Neutrophil (primary cell): ENCODE measurements at regions not wholly inside any gene's neighbourhood (a gene's known extent, or its start where the extent isn't known, plus 50 kb on each side); places are given as distances from the start of the nearest gene placed in this dataset.

Experiments used
- H3K27ac ChIP-seq: fragments of 200-600 bp; sonication (generic); 2 replicates; pipeline ENCODE4 v1.5.1; 2016; ENCODE audit warnings: mild to moderate bottlenecking, moderate library complexity
- H3K27me3 ChIP-seq: fragments of 200-600 bp; sonication (generic); 2 replicates; pipeline ENCODE4 v1.6.0; 2016; ENCODE audit warnings: mild to moderate bottlenecking
- H3K36me3 ChIP-seq: fragments of 200-600 bp; sonication (generic); 2 replicates; pipeline ENCODE4 v1.5.1; 2017
- H3K4me1 ChIP-seq, 2 experiments: fragments of 200-600 bp in 1 of 2; sonication (generic) in 1 of 2; 1 replicate in 1 of 2; 2 replicates in 1 of 2; pipeline versions ENCODE4 v1.5.1 to v1.6.1; 2013 to 2016; ENCODE audit warnings: low read depth in 1 of 2, low read length in 1 of 2, mild to moderate bottlenecking in 1 of 2, moderate library complexity in 1 of 2; ENCODE audit not compliant: control insufficient read depth in 1 of 2, insufficient read depth in 1 of 2
- H3K4me3 ChIP-seq, 2 experiments: fragments of 200-600 bp in 1 of 2; sonication (generic) in 1 of 2; 1 replicate in 1 of 2; 2 replicates in 1 of 2; pipeline ENCODE4 v1.5.1; 2013 to 2016; ENCODE audit warnings: low read depth in 1 of 2, low read length in 1 of 2, mild to moderate bottlenecking in 1 of 2, moderate library complexity in 1 of 2
- H3K9me3 ChIP-seq: fragments of 200-600 bp; sonication (generic); 2 replicates; pipeline ENCODE4 v1.5.1; 2016
- TF ChIP-seq, protein P1 (sequence below): fragments of 200-600 bp; sonication (generic); IDR thresholded peaks from 2 replicates; pipeline ENCODE4 v1.5.1; 2016; ENCODE audit warnings: antibody characterized with exemption

DNA sequence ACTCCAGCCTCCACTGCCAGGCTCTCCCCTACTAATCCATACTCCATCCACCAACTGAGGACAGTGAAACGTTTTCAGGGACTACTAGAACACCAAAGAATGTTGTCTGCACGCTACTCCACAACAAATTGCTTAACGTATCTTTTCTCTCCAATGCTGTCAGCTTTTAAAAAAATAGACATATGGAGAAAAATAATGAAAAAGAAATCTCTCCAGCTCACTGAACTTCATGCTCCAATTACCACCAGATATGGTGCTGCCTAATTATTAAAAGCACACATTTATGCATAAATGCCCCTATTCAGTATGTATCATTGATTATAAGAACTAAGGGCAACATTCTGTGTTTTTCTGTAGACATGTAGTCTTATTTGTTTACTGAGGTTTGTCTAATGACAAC lies 672.2 kb upstream of the ANO3 start:
- Histone ChIP-seq H3K4me3 (no peak overlapping the region), H3K4me1 (no peaks in the 10 kb centered on the region), H3K27ac (no peak overlapping the region), H3K36me3 (no peaks in the 10 kb centered on the region), H3K27me3 (no peaks in the 10 kb centered on the region), H3K9me3 (no peaks in the 10 kb centered on the region)
- TF ChIP-seq, protein P1, sequence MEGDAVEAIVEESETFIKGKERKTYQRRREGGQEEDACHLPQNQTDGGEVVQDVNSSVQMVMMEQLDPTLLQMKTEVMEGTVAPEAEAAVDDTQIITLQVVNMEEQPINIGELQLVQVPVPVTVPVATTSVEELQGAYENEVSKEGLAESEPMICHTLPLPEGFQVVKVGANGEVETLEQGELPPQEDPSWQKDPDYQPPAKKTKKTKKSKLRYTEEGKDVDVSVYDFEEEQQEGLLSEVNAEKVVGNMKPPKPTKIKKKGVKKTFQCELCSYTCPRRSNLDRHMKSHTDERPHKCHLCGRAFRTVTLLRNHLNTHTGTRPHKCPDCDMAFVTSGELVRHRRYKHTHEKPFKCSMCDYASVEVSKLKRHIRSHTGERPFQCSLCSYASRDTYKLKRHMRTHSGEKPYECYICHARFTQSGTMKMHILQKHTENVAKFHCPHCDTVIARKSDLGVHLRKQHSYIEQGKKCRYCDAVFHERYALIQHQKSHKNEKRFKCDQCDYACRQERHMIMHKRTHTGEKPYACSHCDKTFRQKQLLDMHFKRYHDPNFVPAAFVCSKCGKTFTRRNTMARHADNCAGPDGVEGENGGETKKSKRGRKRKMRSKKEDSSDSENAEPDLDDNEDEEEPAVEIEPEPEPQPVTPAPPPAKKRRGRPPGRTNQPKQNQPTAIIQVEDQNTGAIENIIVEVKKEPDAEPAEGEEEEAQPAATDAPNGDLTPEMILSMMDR: no peak

- no peaks in the 10 kb centered on the region for H3K9me3 ChIP-seq
- no peak overlapping the region for H3K27ac ChIP-seq
- H3K36me3 ChIP-seq: no peaks in the 10 kb centered on the region
- H3K27me3 ChIP-seq: no peaks in the 10 kb centered on the region
- H3K4me1 ChIP-seq: no peaks in the 10 kb centered on the region
- no peak overlapping the region for H3K4me3 ChIP-seq
- TF ChIP-seq, protein P1: no peak
Observed at GRCh38 chr11:25667871-25668270, 664.1 kb upstream of the ANO3 start.

- Histone ChIP-seq H3K9me3 (no peaks in the 10 kb centered on the region), H3K27me3 (no peaks in the 10 kb centered on the region), H3K4me3 (no peak overlapping the region), H3K27ac (no peak overlapping the region), H3K36me3 (no peaks in the 10 kb centered on the region), H3K4me1 (no peaks in the 10 kb centered on the region)
- TF ChIP-seq, protein P1: no peak
Observed at GRCh38 chr11:25691959-25692358, 640.0 kb upstream of the ANO3 start.

GRCh38 chr11:25702417-25702816 lies 629.5 kb upstream of the ANO3 start:
- TF ChIP-seq, protein P1: no peak
- Histone ChIP-seq H3K4me1 (no peaks in the 10 kb centered on the region), H3K27ac (no peak overlapping the region), H3K27me3 (no peaks in the 10 kb centered on the region), H3K4me3 (no peak overlapping the region), H3K36me3 (no peaks in the 10 kb centered on the region), H3K9me3 (no peaks in the 10 kb centered on the region)

GRCh38 chr11:25710975-25711374 lies 621.0 kb upstream of the ANO3 start:
- no peaks in the 10 kb centered on the region for H3K36me3 ChIP-seq
- TF ChIP-seq, protein P1: no peak
- H3K27ac ChIP-seq: no peak overlapping the region
- H3K27me3 ChIP-seq: no peaks in the 10 kb centered on the region
- H3K4me3 ChIP-seq: no peak overlapping the region
- H3K9me3 ChIP-seq: no peaks in the 10 kb centered on the region
- no peaks in the 10 kb centered on the region for H3K4me1 ChIP-seq

- no peaks in the 10 kb centered on the region for H3K4me1 ChIP-seq
- H3K27ac ChIP-seq: no peak overlapping the region
- no peaks in the 10 kb centered on the region for H3K36me3 ChIP-seq
- TF ChIP-seq, protein P1: no peak
- no peaks in the 10 kb centered on the region for H3K27me3 ChIP-seq
- no peak overlapping the region for H3K4me3 ChIP-seq
- no peaks in the 10 kb centered on the region for H3K9me3 ChIP-seq
Observed at GRCh38 chr11:25727944-25728343, 604.0 kb upstream of the ANO3 start.
